Fibroblast of villous mesenchyme (primary cell): ENCODE measurements at regions not wholly inside any gene's neighbourhood (a gene's known extent, or its start where the extent isn't known, plus 50 kb on each side); places are given as distances from the start of the nearest gene placed in this dataset.
A peak's percentile ranks its signal among the peaks of the same experiment; 100 is the strongest.

Experiments used
- DNase-seq: peaks from one replicate; pipeline ENCODE4 v3.0.0-alpha.2; 2010; ENCODE audit warnings: low read depth
- H3K4me3 ChIP-seq: 2 replicates; pipeline ENCODE4 v1.5.1; 2011; ENCODE audit warnings: low read depth, mild to moderate bottlenecking, low read length
- TF ChIP-seq, protein P1 (sequence below): IDR thresholded peaks from 2 replicates; pipeline ENCODE4 v1.5.1; 2012; ENCODE audit warnings: low read depth, mild to moderate bottlenecking, low read length; ENCODE audit not compliant: insufficient read depth

DNA sequence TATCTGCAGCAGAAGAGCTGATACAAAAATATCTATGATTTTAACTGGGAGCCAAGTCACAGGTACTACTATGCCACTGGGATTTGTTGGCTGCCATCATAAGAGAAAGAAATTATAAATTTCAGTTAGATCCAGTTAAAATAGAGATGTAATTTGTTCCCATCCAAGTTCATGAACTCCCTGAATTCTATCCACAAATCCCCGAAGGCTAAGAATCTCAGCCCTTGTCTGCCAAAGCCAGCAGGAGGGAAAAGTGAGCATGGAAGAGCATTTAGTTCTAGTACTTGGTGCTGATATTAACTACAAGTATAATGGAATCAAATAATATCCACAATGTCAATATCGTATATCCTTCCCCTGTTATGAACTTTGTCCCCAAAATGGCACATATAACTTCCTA is 801.1 kb upstream of the CXADR start:
- no peak for DNase-seq
- TF ChIP-seq, protein P1, sequence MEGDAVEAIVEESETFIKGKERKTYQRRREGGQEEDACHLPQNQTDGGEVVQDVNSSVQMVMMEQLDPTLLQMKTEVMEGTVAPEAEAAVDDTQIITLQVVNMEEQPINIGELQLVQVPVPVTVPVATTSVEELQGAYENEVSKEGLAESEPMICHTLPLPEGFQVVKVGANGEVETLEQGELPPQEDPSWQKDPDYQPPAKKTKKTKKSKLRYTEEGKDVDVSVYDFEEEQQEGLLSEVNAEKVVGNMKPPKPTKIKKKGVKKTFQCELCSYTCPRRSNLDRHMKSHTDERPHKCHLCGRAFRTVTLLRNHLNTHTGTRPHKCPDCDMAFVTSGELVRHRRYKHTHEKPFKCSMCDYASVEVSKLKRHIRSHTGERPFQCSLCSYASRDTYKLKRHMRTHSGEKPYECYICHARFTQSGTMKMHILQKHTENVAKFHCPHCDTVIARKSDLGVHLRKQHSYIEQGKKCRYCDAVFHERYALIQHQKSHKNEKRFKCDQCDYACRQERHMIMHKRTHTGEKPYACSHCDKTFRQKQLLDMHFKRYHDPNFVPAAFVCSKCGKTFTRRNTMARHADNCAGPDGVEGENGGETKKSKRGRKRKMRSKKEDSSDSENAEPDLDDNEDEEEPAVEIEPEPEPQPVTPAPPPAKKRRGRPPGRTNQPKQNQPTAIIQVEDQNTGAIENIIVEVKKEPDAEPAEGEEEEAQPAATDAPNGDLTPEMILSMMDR: no peak
- H3K4me3 ChIP-seq: no peak overlapping the region

DNA sequence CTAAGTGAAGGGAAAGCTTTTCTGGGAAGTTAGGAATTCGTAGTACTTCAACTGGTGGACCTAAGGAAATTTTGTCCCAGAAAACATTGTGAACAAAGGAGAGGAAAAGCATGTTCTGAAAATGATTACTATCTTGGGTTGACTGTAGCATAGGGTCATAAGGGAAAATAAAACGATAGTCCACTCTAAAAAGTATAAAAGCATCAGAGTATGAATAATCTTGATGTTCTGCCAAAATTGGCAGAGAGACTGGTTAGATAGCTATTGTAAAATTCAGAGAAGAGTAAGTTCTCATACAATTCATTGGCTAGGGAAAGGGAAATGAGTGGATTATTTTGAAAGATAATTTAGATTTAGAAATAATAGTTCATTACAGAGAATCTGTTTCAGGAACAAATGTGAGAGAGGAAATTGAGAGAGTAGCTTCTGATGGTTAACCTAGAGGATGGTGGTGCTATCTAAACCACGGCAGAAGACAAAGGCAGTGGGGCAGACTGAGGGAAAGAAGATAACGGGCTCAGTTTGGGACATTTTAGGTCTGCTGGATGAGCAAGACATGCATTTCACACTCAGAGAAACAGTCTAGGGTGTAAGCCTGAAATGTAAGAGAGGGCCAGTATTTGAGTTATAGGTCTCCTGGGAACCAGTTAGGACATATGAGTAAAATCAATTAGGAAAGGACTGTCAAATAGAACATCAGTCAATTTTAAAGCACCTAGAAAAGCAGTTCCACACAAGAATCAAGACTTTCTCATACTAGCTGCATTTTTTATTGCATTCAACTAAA is 799.3 kb upstream of the CXADR start:
- peak; percentile 5 for DNase-seq
- TF ChIP-seq, protein P1: no peak

DNA sequence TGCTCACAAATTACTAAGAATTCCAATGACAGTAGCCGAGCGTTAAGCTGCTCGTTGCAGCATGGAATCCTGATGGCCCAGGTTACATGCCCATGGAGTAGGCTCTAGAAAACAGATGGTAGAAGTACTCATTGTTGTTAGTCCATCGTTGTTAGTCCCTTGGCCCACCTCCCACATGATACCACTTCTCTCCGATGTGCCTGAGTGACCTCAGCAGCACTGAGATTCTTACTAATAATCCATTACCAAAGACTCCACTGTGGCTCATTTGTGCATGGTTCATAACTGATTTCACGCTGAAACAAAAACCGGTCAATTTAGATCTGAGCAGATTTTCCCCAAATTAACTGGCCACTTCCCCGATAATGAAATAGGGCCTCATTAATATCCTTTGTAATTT is 772.3 kb upstream of the CXADR start:
- no peak for DNase-seq
- TF ChIP-seq, protein P1: no peak
- no peak overlapping the region for H3K4me3 ChIP-seq

More for the DNA sequence above, 799.3 kb upstream of the CXADR start:
- H3K4me3 ChIP-seq: no peak overlapping the region

DNA sequence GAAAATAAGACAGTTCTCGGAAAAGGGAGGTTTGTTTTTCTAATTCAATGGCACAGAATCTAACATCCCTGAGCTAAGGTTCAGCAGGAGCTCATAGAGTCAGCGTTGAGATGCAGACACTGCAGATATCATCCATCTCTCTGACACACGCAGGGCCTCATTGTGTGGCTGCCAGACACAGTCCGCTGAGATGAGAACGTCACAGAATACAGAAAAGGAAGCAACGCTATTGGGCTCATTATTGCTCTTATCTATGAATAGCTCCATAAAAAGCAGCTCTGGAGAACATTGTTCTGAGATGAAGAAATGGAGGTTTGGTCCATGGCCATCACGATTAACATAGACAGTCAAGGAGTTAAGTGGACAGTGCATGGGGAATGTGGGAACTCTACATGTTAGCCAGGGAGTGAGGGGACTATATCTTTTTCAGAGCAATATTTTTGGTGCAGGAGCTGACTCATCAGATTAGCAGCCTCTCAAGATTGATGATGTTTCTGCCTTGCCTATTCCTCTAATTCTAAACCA is 771.6 kb upstream of the CXADR start:
- TF ChIP-seq, protein P1: no peak
- H3K4me3 ChIP-seq: no peak overlapping the region
- no peak for DNase-seq

DNA sequence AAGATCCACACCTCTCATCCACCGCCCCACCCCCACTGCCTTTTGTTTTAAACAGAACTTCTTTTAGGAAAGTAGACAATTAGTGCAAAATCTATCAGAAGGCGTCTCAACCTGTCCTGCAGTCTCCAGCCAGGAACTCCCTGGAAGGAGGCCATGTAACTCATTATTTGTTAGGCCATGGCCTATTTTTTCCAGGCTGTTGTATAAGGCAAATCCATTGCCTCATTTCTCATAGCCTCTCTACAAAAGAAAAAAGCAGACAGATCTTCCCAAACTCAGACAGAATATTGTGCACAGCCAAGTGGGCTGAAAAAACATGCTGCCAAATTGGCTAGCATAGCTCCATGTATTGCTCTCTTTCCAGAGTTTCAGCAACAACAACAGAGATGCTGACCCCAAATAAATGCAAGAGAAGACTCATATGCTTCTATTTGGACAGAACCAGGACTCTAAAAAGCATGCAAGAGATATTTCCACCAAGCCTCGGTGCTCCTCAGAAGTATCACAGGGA is 770.7 kb upstream of the CXADR start:
- no peak for DNase-seq
- no peak overlapping the region for H3K4me3 ChIP-seq
- TF ChIP-seq, protein P1: no peak

DNA sequence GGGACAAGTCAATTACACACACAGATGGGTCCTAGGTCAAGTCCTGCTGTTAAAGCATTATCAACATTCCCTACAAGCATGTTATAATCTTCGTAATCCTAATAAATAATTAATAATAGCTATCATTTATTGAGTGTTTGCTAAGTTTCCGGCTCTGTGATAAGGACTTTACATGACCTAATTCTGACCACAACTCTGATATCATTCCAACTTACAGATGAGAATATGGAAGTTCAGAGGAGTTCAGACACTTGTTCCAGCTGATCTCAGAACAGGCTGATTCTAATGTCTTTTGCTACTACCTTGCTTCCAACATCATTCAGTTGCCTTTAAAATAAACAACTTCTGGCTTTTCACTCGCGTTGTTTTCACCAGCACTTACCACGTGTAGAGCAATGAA is 770.1 kb upstream of the CXADR start:
- TF ChIP-seq, protein P1: no peak
- H3K4me3 ChIP-seq: no peak overlapping the region
- DNase-seq: no peak

DNA sequence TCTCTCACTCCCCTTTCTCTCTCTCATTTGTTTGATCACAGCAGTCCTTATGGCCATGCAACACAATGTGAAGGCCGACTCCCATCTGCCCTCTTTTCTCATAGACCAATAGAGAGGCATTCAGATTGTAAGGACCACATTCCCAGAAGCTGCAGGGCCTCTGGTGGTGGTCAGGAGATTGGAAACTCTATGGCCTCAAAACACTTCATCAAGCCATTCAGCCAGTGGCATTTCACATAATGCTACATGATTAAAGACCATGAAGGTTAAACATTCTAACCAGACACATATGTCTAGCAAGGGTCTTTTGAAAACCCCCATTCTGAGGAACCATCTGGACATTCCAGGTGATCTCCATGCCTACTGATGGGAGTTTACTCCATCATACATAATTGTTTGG is 769.5 kb upstream of the CXADR start:
- DNase-seq: no peak
- H3K4me3 ChIP-seq: no peak overlapping the region
- TF ChIP-seq, protein P1: no peak
